Pancreas (tissue), 10 donors: ENCODE measurements at regions not wholly inside any gene's neighbourhood (a gene's known extent, or its start where the extent isn't known, plus 50 kb on each side); places are given as distances from the start of the nearest gene placed in this dataset.

ENCODE experiments used
- ATAC-seq, 4 donors: fragments of 200-7000 bp; cut with Tn5 transposase; one replicate each; pipeline versions ENCODE4 v1.8.0 to v1.9.1; 2020; ENCODE audit warnings: mild to moderate bottlenecking in 4 of 4, moderate library complexity in 4 of 4
- DNase-seq, 6 donors: peaks; one replicate each; pipeline ENCODE4 v3.0.0-alpha.2; 2020
- FAIRE-seq: peaks from 2 replicates; lab custom pipeline; 2012; peaks lifted over from hg19 to GRCh38; lab: Jason Lieb, UNC
- H3K27ac ChIP-seq, 4 donors: fragments of 200-600 bp; sonication (generic); 1 replicate in 3 of 4; 2 replicates in 1 of 4; pipeline versions ENCODE4 v1.5.0 to v1.8.0; 2020
- H3K27me3 ChIP-seq, 4 donors: fragments of 200-600 bp; one replicate each; pipeline ENCODE4 v1.8.0; 2021
- H3K36me3 ChIP-seq, 3 donors: fragments of 200-600 bp; sonication (generic) in 1 of 3; one replicate each; pipeline versions ENCODE4 v1.5.0 to v1.8.0; 2020 to 2021
- H3K4me1 ChIP-seq, 3 donors: fragments of 200-600 bp; one replicate each; pipeline ENCODE4 v1.8.0; 2021
- H3K4me3 ChIP-seq, 4 donors: fragments of 200-600 bp; sonication (generic) in 2 of 4; one replicate each; pipeline versions ENCODE4 v1.5.0 to v1.8.0; 2020 to 2021
- H3K9me3 ChIP-seq, 4 donors: fragments of 200-600 bp; one replicate each; pipeline ENCODE4 v1.8.0; 2021
- WGBS, 2 donors: extraction: QIAGEN DNeasy Blood & Tissue Kit; methylation state at CpG; one replicate each; pipeline ENCODE4 v1.1.7; 2013; 5-methylcytosine and 5-hydroxymethylcytosine counted together
- intact Hi-C, 3 donors: fragments of 100-400 bp; cut with DNase I; formaldehyde crosslinking; loops; one replicate each; pipeline versions ENCODE4 v1.11.1 to v1.14.2; 2022
- TF ChIP-seq, protein P1 (sequence below), 4 donors: fragments of 200-600 bp; sonication (generic) in 3 of 4; IDR thresholded peaks; one replicate each; pipeline versions ENCODE4 v1.5.0 to v1.8.0; 2021; ENCODE audit warnings: antibody characterized with exemption in 4 of 4
- donor health status: healthy with polysubstance abuse.
- donor health status: DM: no; HTN: no; CAD: no; lungs with moderate emphysema.
- donor health status: DM: no; HTN: no; CAD: no.
- donor health status: control.
- donor health status: control.
- donor health status: Bipolar disorder and iron deficiency.
- donor health status: DM: yes; HTN: yes; CAD: no.
- donor health status: DM: no; HTN: no; CAD: no.
- donor health status: DM: no; HTN: no; CAD: no.
- donor health status: DM: yes; HTN: yes; CAD: no.

DNA sequence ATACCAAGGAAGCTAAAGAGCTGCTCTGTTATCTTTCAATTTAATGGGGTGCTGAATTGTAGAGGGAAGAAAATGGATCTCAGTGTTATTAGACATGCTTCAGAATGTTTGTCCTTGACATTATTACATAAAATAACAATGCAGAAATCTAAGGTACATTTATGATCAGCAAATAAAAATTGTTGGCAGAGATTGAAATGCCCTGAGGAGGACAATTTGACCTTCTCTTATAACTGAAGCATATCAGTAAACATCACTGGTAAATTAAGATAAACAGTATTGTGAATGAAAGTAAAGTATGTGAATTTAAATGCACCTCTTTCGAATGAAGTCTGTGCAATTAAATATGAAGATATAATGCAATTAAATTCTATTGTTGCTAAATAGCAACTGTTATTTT lies 1362.1 kb upstream of the ATXN8OS start:
- TF ChIP-seq, protein P1, sequence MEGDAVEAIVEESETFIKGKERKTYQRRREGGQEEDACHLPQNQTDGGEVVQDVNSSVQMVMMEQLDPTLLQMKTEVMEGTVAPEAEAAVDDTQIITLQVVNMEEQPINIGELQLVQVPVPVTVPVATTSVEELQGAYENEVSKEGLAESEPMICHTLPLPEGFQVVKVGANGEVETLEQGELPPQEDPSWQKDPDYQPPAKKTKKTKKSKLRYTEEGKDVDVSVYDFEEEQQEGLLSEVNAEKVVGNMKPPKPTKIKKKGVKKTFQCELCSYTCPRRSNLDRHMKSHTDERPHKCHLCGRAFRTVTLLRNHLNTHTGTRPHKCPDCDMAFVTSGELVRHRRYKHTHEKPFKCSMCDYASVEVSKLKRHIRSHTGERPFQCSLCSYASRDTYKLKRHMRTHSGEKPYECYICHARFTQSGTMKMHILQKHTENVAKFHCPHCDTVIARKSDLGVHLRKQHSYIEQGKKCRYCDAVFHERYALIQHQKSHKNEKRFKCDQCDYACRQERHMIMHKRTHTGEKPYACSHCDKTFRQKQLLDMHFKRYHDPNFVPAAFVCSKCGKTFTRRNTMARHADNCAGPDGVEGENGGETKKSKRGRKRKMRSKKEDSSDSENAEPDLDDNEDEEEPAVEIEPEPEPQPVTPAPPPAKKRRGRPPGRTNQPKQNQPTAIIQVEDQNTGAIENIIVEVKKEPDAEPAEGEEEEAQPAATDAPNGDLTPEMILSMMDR (IDR thresholded peaks at IDR 0.05) = no peak
- H3K27me3 ChIP-seq = no peaks in the 10 kb centered on the region
- WGBS, 2 donors = 43 to 61% methylated on average over 1 of the region's 1 CpG
- H3K9me3 ChIP-seq = peaks cover 0 to 2% (median 0%) of the 10 kb centered on the region in 4 donors
- ATAC-seq (no peak), FAIRE-seq (no peak), DNase-seq (no peak)
- no peak overlapping the region for H3K27ac ChIP-seq
- H3K4me1 ChIP-seq = no peaks in the 10 kb centered on the region
- intact Hi-C loops = no loop called here
- H3K4me3 ChIP-seq = no peak overlapping the region
- H3K36me3 ChIP-seq = no peaks in the 10 kb centered on the region

DNA sequence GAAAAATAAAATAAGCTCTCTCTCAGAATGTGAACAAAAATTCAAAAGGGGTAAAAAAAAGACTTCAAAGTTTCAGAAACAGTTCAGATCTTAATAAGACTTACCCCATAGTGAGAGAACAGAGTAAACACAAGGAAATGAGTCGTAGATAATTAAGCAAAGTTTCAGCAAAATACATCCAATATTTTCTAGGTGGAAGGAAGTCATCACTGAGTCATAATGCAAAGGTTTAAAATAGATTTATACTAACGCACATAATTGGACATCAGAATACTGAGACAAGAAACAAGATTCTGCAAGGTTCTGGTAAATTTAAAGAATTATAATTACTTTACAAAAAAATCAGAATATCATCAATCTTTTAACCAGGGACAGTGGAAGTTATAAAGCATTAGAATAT lies 1370.7 kb upstream of the ATXN8OS start:
- intact Hi-C loops = no loop called here
- FAIRE-seq = no peak
- Histone ChIP-seq H3K9me3 (no peaks in the 10 kb centered on the region), H3K36me3 (no peaks in the 10 kb centered on the region), H3K4me3 (no peak overlapping the region), H3K27me3 (no peaks in the 10 kb centered on the region), H3K4me1 (no peaks in the 10 kb centered on the region), H3K27ac (no peak overlapping the region)
- no peak for DNase-seq
- no peak for ATAC-seq
- WGBS, 2 donors = 37 to 57% methylated on average over 2 of the region's 2 CpGs
- TF ChIP-seq, protein P1 (IDR thresholded peaks at IDR 0.05) = no peak

DNA sequence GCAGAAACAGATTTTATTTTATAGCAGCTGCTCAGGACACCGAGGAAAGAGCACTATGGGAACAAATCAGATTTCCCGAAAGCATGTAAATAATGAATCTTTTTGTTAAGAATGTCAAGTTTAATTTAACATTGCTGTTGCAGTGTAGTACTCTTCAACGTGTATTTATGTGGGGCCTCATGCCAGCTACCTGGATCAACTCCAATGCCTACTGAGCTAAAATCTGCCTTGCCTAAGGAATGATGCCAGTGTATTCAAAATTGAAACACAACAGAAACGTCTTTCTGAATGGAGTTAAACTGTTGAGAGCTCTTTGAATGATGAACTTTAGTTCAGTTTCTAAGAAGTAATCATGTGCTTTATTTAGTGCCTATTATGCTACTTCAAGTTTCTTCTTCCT lies 1379.8 kb upstream of the ATXN8OS start:
- Histone ChIP-seq H3K27me3 (no peaks in the 10 kb centered on the region), H3K36me3 (no peaks in the 10 kb centered on the region), H3K27ac (no peak overlapping the region), H3K9me3 (peaks cover 0 to 2% (median 0%) of the 10 kb centered on the region in 4 donors), H3K4me3 (no peak overlapping the region), H3K4me1 (no peaks in the 10 kb centered on the region)
- TF ChIP-seq, protein P1 (IDR thresholded peaks at IDR 0.05) = no peak
- WGBS, 2 donors = 45 to 58% methylated on average over 4 of the region's 4 CpGs
- ATAC-seq = no peak
- intact Hi-C loops = no loop called here
- no peak for DNase-seq
- FAIRE-seq = no peak

DNA sequence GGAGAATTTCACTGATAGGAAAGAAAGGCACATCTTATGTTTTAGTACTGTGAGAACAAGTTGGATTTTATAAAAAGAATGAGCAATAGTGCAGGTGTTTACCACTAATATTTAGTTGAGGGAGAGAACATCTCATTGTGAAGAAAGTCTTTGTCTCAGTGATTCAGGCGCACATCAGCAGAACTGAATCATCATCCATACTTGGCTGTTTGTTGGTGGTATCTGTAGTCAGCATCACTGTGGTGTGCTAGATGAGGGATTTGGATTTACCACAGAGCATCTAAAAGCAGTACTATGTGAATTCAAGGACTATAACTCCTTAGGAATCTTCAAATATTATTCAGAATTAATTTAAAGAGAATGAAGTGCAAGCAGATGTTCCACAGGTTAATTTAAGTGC lies 1380.5 kb upstream of the ATXN8OS start:
- 88 to 97% methylated on average over 1 of the region's 1 CpG for WGBS, 2 donors
- Histone ChIP-seq H3K27me3 (no peaks in the 10 kb centered on the region), H3K4me3 (no peak overlapping the region), H3K27ac (no peak overlapping the region), H3K36me3 (no peaks in the 10 kb centered on the region), H3K9me3 (peaks cover 0 to 2% (median 0%) of the 10 kb centered on the region in 4 donors), H3K4me1 (no peaks in the 10 kb centered on the region)
- intact Hi-C loops = no loop called here
- no peak for FAIRE-seq
- TF ChIP-seq, protein P1 (IDR thresholded peaks at IDR 0.05) = no peak
- no peak for DNase-seq
- no peak for ATAC-seq

DNA sequence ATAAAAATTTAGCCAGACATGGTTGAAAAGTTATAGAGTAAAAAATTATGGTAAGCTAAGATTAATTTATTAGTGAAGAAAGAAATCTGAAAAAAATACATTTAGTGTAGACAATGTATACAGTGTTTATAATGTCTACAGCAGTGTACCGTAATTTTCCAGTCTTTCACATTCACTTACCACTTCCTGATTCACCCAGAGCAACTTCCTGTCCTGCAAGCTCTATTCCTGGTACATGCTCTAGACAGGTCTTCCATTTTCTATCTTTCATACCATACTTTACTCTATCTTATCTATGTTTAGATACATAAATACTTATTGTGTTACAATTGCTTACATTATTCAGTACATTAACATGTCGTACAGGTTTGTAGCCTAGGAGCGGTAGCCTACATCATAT lies 1387.8 kb upstream of the ATXN8OS start:
- ATAC-seq (no peak), FAIRE-seq (no peak), DNase-seq (no peak)
- H3K36me3 ChIP-seq = no peaks in the 10 kb centered on the region
- no peak overlapping the region for H3K27ac ChIP-seq
- no peak overlapping the region for H3K4me3 ChIP-seq
- no peaks in the 10 kb centered on the region for H3K4me1 ChIP-seq
- H3K9me3 ChIP-seq = no peaks in the 10 kb centered on the region
- intact Hi-C loops = no loop called here
- TF ChIP-seq, protein P1 (IDR thresholded peaks at IDR 0.05) = no peak
- no peaks in the 10 kb centered on the region for H3K27me3 ChIP-seq
- 79 to 91% methylated on average over 3 of the region's 3 CpGs for WGBS, 2 donors
